ENCODE measurements at regions not wholly inside any gene's neighbourhood (a gene's known extent, or its start where the extent isn't known, plus 50 kb on each side); places are given as distances from the start of the nearest gene placed in this dataset.

- Histone ChIP-seq H3K4me1 (ENCODE audit: low read length) (no peaks in the 10 kb centered on the region), H3K27ac (ENCODE audit: low read length) (no peak overlapping the region), H2AFZ (ENCODE audit: low read length) (no peak overlapping the region), H3K36me3 (replicated peaks; ENCODE audit: insufficient read depth, low read length) (no peaks in the 10 kb centered on the region), H3F3A (ENCODE audit: insufficient read depth, low read length) (no peaks in the 10 kb centered on the region), H3K4me3 (ENCODE audit: low read length) (no peak overlapping the region), H3K79me2 (ENCODE audit: low read length) (no peaks in the 10 kb centered on the region), H3K4me2 (ENCODE audit: low read depth, low read length) (no peak overlapping the region), H4K20me1 (ENCODE audit: insufficient read depth, low read length) (no peaks in the 10 kb centered on the region), H3K27me3 (replicated peaks; ENCODE audit: insufficient read depth, low read length) (0 out of 2 replicates have a peak, but pooled peaks cover 3% of the 10 kb centered on the region), H3K9me3 (replicated peaks; ENCODE audit: insufficient read depth, low read length) (no peaks in the 10 kb centered on the region), H3K9ac (ENCODE audit: low read length) (no peak overlapping the region), H3K9me2 (replicated peaks; ENCODE audit: insufficient read depth, low read length) (no peaks in the 10 kb centered on the region)
- DNase-seq, result no peak
- TF ChIP-seq EZH2 (optimal IDR thresholded peaks at IDR 0.05; ENCODE audit: low read depth, low read length) (no peak), EZH2phosphoT487 (IDR thresholded peaks at IDR 0.05; ENCODE audit: low read length) (no peak), CTCF (IDR thresholded peaks at IDR 0.05; ENCODE audit: low read length) (no peak)
Measured at GRCh38 chr14:101177301-101177971, 273.9 kb upstream of the RTL1 start.

DNA sequence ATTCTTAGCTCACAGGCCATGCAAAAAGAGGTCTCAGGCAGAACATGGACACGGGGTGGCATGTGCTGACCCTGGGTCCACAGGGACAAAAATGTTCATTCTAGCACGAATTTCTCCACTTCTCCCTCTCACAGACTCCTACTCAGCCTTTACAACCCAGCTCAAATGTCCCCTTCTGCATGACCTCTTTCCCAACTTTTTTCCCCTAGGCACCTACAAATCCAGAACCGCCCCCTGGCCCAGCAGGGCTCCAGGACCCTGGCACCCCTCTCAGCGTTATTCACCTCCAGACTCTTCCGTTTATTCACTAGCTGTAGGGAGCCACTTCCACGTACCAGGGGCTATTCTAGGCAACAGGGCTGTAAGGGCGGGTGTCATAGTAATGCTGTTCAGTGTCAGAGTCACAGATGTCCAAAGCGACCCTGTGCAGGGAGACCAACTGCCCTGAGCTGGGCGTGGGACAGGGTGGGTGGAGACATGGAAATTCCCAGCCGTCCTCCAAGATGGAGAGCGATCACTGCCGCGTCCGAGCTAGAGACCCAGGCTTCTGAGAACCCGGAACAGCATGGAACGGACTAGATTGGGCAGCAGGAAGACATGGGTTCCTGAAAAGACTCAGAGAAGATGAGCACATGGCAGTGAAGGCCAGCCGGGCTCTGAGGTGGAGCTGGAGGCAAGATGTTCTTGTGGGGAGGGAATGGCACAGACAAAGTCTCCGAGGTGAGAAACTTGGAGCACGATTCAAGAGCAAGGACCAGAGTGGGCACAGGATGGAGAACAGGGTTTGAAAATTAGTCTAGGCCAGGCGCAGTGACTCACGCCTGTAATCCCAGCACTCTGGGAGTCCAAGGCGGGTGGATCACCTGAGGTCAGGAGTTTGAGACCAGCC, 274.9 kb upstream of the RTL1 start:
- H3K4me1 ChIP-seq (ENCODE audit: low read length), result no peaks in the 10 kb centered on the region
- H4K20me1 ChIP-seq (ENCODE audit: insufficient read depth, low read length), result no peaks in the 10 kb centered on the region
- 0 out of 2 replicates have a peak, but pooled peaks cover 3% of the 10 kb centered on the region for H3K27me3 ChIP-seq (replicated peaks; ENCODE audit: insufficient read depth, low read length)
- no peak overlapping the region for H3K4me2 ChIP-seq (ENCODE audit: low read depth, low read length)
- H3K9ac ChIP-seq (ENCODE audit: low read length), result no peak overlapping the region
- no peaks in the 10 kb centered on the region for H3K9me2 ChIP-seq (replicated peaks; ENCODE audit: insufficient read depth, low read length)
- DNase-seq, result no peak
- H3K79me2 ChIP-seq (ENCODE audit: low read length), result no peaks in the 10 kb centered on the region
- H3F3A ChIP-seq (ENCODE audit: insufficient read depth, low read length), result no peaks in the 10 kb centered on the region
- no peak for TF ChIP-seq CTCF (IDR thresholded peaks at IDR 0.05; ENCODE audit: low read length)
- TF ChIP-seq EZH2phosphoT487 (IDR thresholded peaks at IDR 0.05; ENCODE audit: low read length), result no peak
- no peak for TF ChIP-seq EZH2 (optimal IDR thresholded peaks at IDR 0.05; ENCODE audit: low read depth, low read length)
- no peaks in the 10 kb centered on the region for H3K9me3 ChIP-seq (replicated peaks; ENCODE audit: insufficient read depth, low read length)
- H2AFZ ChIP-seq (ENCODE audit: low read length), result no peak overlapping the region
- H3K4me3 ChIP-seq (ENCODE audit: low read length), result no peak overlapping the region
- H3K36me3 ChIP-seq (replicated peaks; ENCODE audit: insufficient read depth, low read length), result no peaks in the 10 kb centered on the region
- H3K27ac ChIP-seq (ENCODE audit: low read length), result no peak overlapping the region

- no peaks in the 10 kb centered on the region for H3F3A ChIP-seq (ENCODE audit: insufficient read depth, low read length)
- H3K4me1 ChIP-seq (ENCODE audit: low read length), result no peaks in the 10 kb centered on the region
- DNase-seq, result no peak
- H3K27ac ChIP-seq (ENCODE audit: low read length), result no peak overlapping the region
- no peaks in the 10 kb centered on the region for H3K9me2 ChIP-seq (replicated peaks; ENCODE audit: insufficient read depth, low read length)
- no peak overlapping the region for H3K4me2 ChIP-seq (ENCODE audit: low read depth, low read length)
- 0 out of 2 replicates have a peak, but pooled peaks cover 3% of the 10 kb centered on the region for H3K27me3 ChIP-seq (replicated peaks; ENCODE audit: insufficient read depth, low read length)
- no peak overlapping the region for H3K9ac ChIP-seq (ENCODE audit: low read length)
- no peak overlapping the region for H3K4me3 ChIP-seq (ENCODE audit: low read length)
- H4K20me1 ChIP-seq (ENCODE audit: insufficient read depth, low read length), result no peaks in the 10 kb centered on the region
- TF ChIP-seq EZH2 (optimal IDR thresholded peaks at IDR 0.05; ENCODE audit: low read depth, low read length), result no peak
- TF ChIP-seq EZH2phosphoT487 (IDR thresholded peaks at IDR 0.05; ENCODE audit: low read length), result no peak
- no peak for TF ChIP-seq CTCF (IDR thresholded peaks at IDR 0.05; ENCODE audit: low read length)
- H3K9me3 ChIP-seq (replicated peaks; ENCODE audit: insufficient read depth, low read length), result no peaks in the 10 kb centered on the region
- H3K36me3 ChIP-seq (replicated peaks; ENCODE audit: insufficient read depth, low read length), result no peaks in the 10 kb centered on the region
- H2AFZ ChIP-seq (ENCODE audit: low read length), result no peak overlapping the region
- no peaks in the 10 kb centered on the region for H3K79me2 ChIP-seq (ENCODE audit: low read length)
Measured at GRCh38 chr14:101179691-101180211, 276.2 kb upstream of the RTL1 start.

Measured in MM.1S (cell line).